Right lobe of liver (tissue), 4 donors: ENCODE measurements at regions not wholly inside any gene's neighbourhood (a gene's known extent, or its start where the extent isn't known, plus 50 kb on each side); places are given as distances from the start of the nearest gene placed in this dataset.

Experiments
- POLR2A ChIP-seq: fragments of 450-650 bp; IDR thresholded peaks from one replicate; pipeline ENCODE4 v1.6.1; 2017; ENCODE audit warnings: antibody characterized with exemption, mild to moderate bottlenecking
- TF ChIP-seq, protein P1 (sequence below), 4 donors: fragments of 200-600 bp in 3 of 4; fragments of 450-650 bp in 1 of 4; IDR thresholded peaks; one replicate each; pipeline versions ENCODE4 v1.5.1 to v1.8.0; 2016 to 2022; ENCODE audit warnings: antibody characterized with exemption in 4 of 4, mild to moderate bottlenecking in 2 of 4
- donor health status: DM: no; HTN: no; CAD: no.
- donor health status: DM: no; HTN: no; CAD: no.
- donor health status: DM: no; HTN: yes; CAD: no.

- TF ChIP-seq, protein P1, sequence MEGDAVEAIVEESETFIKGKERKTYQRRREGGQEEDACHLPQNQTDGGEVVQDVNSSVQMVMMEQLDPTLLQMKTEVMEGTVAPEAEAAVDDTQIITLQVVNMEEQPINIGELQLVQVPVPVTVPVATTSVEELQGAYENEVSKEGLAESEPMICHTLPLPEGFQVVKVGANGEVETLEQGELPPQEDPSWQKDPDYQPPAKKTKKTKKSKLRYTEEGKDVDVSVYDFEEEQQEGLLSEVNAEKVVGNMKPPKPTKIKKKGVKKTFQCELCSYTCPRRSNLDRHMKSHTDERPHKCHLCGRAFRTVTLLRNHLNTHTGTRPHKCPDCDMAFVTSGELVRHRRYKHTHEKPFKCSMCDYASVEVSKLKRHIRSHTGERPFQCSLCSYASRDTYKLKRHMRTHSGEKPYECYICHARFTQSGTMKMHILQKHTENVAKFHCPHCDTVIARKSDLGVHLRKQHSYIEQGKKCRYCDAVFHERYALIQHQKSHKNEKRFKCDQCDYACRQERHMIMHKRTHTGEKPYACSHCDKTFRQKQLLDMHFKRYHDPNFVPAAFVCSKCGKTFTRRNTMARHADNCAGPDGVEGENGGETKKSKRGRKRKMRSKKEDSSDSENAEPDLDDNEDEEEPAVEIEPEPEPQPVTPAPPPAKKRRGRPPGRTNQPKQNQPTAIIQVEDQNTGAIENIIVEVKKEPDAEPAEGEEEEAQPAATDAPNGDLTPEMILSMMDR (IDR thresholded peaks at IDR 0.05): no peak
- TF ChIP-seq POLR2A: no peak
These were observed 447.8 kb downstream of the USP25 start for GRCh38 chr21:16177532-16177931.
